Psoas muscle (tissue), 7 donors: ENCODE measurements at regions not wholly inside any gene's neighbourhood (a gene's known extent, or its start where the extent isn't known, plus 50 kb on each side); places are given as distances from the start of the nearest gene placed in this dataset.
"Not testable (repeated sequence)": the region's sequence is repeated elsewhere in the genome, so short reads cannot be mapped to it uniquely, and the experiment has no call there.

Source experiments
- ATAC-seq, 4 donors: fragments of 200-7000 bp; cut with Tn5 transposase; one replicate each; pipeline ENCODE4 v1.9.1; 2020; ENCODE audit warnings: moderate library complexity in 3 of 4, mild to moderate bottlenecking in 2 of 4
- DNase-seq, 2 donors: peaks; one replicate each; pipeline ENCODE4 v3.0.0-alpha.2; 2020
- H3K27ac ChIP-seq: fragments of 200-600 bp; one replicate; pipeline ENCODE4 v1.8.0; 2022
- H3K27me3 ChIP-seq, 3 donors: fragments of 200-600 bp in 1 of 3; one replicate each; pipeline versions ENCODE4 v1.6.1 to v1.8.0; 2013 to 2022; ENCODE audit warnings: low read length in 2 of 3, mild to moderate bottlenecking in 2 of 3, moderate library complexity in 1 of 3; ENCODE audit not compliant: insufficient read depth in 3 of 3
- H3K36me3 ChIP-seq, 2 donors: fragments of 200-600 bp in 1 of 2; one replicate each; pipeline versions ENCODE4 v1.6.1 to v1.8.0; 2013 to 2022; ENCODE audit warnings: low read depth in 1 of 2, mild to moderate bottlenecking in 1 of 2, moderate library complexity in 1 of 2; ENCODE audit not compliant: insufficient read depth in 1 of 2
- H3K4me1 ChIP-seq: fragments of 200-600 bp; one replicate; pipeline ENCODE4 v1.8.0; 2022
- H3K4me3 ChIP-seq: fragments of 200-600 bp; one replicate; pipeline ENCODE4 v1.8.0; 2022; ENCODE audit warnings: mild to moderate bottlenecking
- H3K9me3 ChIP-seq: fragments of 200-600 bp; one replicate; pipeline ENCODE4 v1.8.0; 2022
- CTCF ChIP-seq: fragments of 200-600 bp; IDR thresholded peaks from one replicate; pipeline ENCODE4 v1.8.0; 2022; ENCODE audit warnings: antibody characterized with exemption
- WGBS, 3 donors: extraction: QIAGEN DNeasy Blood & Tissue Kit; methylation state at CpG; one replicate each; pipeline versions ENCODE4 v1.1.6 to v1.1.7; 2013; 5-methylcytosine and 5-hydroxymethylcytosine counted together
- intact Hi-C, 2 donors: fragments of 100-400 bp; cut with DNase I; formaldehyde crosslinking; loops; one replicate each; pipeline versions ENCODE4 v1.11.0 to v1.14.2; 2022
- donor health status: healthy with polysubstance abuse.
- donor health status: DM: no; HTN: no; CAD: no; lungs with moderate emphysema.
- donor health status: Bipolar disorder and iron deficiency.
- donor health status: healthy.
- donor health status: DM: yes; HTN: yes; CAD: no.
- donor health status: DM: no; HTN: no; CAD: no.
- donor health status: DM: yes; HTN: yes; CAD: no.

- H3K4me3 ChIP-seq, H3K9me3 ChIP-seq, intact Hi-C loops, DNase-seq, ATAC-seq, H3K36me3 ChIP-seq, H3K4me1 ChIP-seq, H3K27me3 ChIP-seq, H3K27ac ChIP-seq: not testable (repeated sequence)
- WGBS, 3 donors, result 74 to 83% (median 77%) methylated on average over 12 of the region's 12 CpGs
Measured at GRCh38 chr4:28116526-28117083, 1256.0 kb downstream of the STIM2 start.

- no peak for TF ChIP-seq CTCF
- whole genome bisulfite sequencing, 3 donors, result 94 to 95% (median 95%) methylated on average over 55 to 61 of the region's 61 CpGs
Measured at GRCh38 chr4:28117084-28117682, 1256.5 kb downstream of the STIM2 start.

GRCh38 chr4:28146191-28146590, 1285.5 kb downstream of the STIM2 start:
- WGBS, 3 donors, result 46 to 52% (median 52%) methylated on average over 3 of the region's 3 CpGs
- TF ChIP-seq CTCF, result no peak
- ATAC-seq (no peak), DNase-seq (no peak)
- Histone ChIP-seq H3K36me3 (no peaks in the 10 kb centered on the region), H3K9me3 (no peaks in the 10 kb centered on the region), H3K4me1 (no peaks in the 10 kb centered on the region), H3K27ac (no peak overlapping the region), H3K4me3 (no peak overlapping the region), H3K27me3 (no peaks in the 10 kb centered on the region)
- intact Hi-C loops, result no loop called here

More at GRCh38 chr4:28117084-28117682, 1256.5 kb downstream of the STIM2 start:
- Histone ChIP-seq H3K27me3 (no peaks in the 10 kb centered on the region), H3K9me3 (no peaks in the 10 kb centered on the region), H3K36me3 (no peaks in the 10 kb centered on the region), H3K4me3 (no peak overlapping the region), H3K27ac (no peak overlapping the region), H3K4me1 (no peaks in the 10 kb centered on the region)
- DNase-seq (no peak), ATAC-seq (no peak)
- intact Hi-C loops, result no loop called here

- intact Hi-C loops, result no loop called here
- H3K36me3 ChIP-seq, result no peaks in the 10 kb centered on the region
- DNase-seq (no peak), ATAC-seq (no peak)
- WGBS, 3 donors, result 71 to 88% (median 73%) methylated on average over 1 of the region's 1 CpG
- no peaks in the 10 kb centered on the region for H3K4me1 ChIP-seq
- H3K4me3 ChIP-seq, result no peak overlapping the region
- TF ChIP-seq CTCF, result no peak
- no peaks in the 10 kb centered on the region for H3K9me3 ChIP-seq
- no peaks in the 10 kb centered on the region for H3K27me3 ChIP-seq
- H3K27ac ChIP-seq, result no peak overlapping the region
Measured at GRCh38 chr4:28148221-28148620, 1287.6 kb downstream of the STIM2 start.

GRCh38 chr4:28149762-28150161, 1289.1 kb downstream of the STIM2 start:
- Histone ChIP-seq H3K27ac (no peak overlapping the region), H3K4me1 (no peaks in the 10 kb centered on the region), H3K27me3 (no peaks in the 10 kb centered on the region), H3K36me3 (no peaks in the 10 kb centered on the region), H3K9me3 (no peaks in the 10 kb centered on the region), H3K4me3 (no peak overlapping the region)
- TF ChIP-seq CTCF, result no peak
- intact Hi-C loops, result no loop called here
- 70 to 84% (median 81%) methylated on average over 3 of the region's 3 CpGs for WGBS, 3 donors
- ATAC-seq (no peak), DNase-seq (no peak)
